ENCODE measurements at regions not wholly inside any gene's neighbourhood (a gene's known extent, or its start where the extent isn't known, plus 50 kb on each side); places are given as distances from the start of the nearest gene placed in this dataset.

GRCh38 chr2:129254718-129255117 is 724.7 kb upstream of the RAB6C start:
- no peak for DNase-seq (ENCODE audit: low read depth in 2 of 2)
- H3K4me3 ChIP-seq (replicated peaks in 1 of 2; ENCODE audit: low read depth in 2 of 2, low read length in 2 of 2) = no peak overlapping the region
- TF ChIP-seq CTCF (IDR thresholded peaks at IDR 0.05; ENCODE audit: low read depth, low read length) = no peak

GRCh38 chr2:129255610-129256313 is 723.7 kb upstream of the RAB6C start:
- TF ChIP-seq CTCF (IDR thresholded peaks at IDR 0.05; ENCODE audit: low read depth, low read length) = no peak
- DNase-seq (ENCODE audit: low read depth in 2 of 2) = no peak

GRCh38 chr2:129256642-129257041 is 722.8 kb upstream of the RAB6C start:
- H3K4me3 ChIP-seq (replicated peaks in 1 of 2; ENCODE audit: low read depth in 2 of 2, low read length in 2 of 2) = no peak overlapping the region
- no peak for DNase-seq (ENCODE audit: low read depth in 2 of 2)
- TF ChIP-seq CTCF (IDR thresholded peaks at IDR 0.05; ENCODE audit: low read depth, low read length) = no peak

More at GRCh38 chr2:129255610-129256313, 723.7 kb upstream of the RAB6C start:
- H3K4me3 ChIP-seq (replicated peaks in 1 of 2; ENCODE audit: low read depth in 2 of 2, low read length in 2 of 2) = no peak overlapping the region

GRCh38 chr2:129262934-129263333 is 716.5 kb upstream of the RAB6C start:
- no peak for DNase-seq (ENCODE audit: low read depth in 2 of 2)
- no peak for TF ChIP-seq CTCF (IDR thresholded peaks at IDR 0.05; ENCODE audit: low read depth, low read length)
- no peak overlapping the region for H3K4me3 ChIP-seq (replicated peaks in 1 of 2; ENCODE audit: low read depth in 2 of 2, low read length in 2 of 2)

- TF ChIP-seq CTCF (IDR thresholded peaks at IDR 0.05; ENCODE audit: low read depth, low read length) = no peak
- H3K4me3 ChIP-seq (replicated peaks in 1 of 2; ENCODE audit: low read depth in 2 of 2, low read length in 2 of 2) = no peak overlapping the region
- no peak for DNase-seq (ENCODE audit: low read depth in 2 of 2)
These were observed 715.5 kb upstream of the RAB6C start for GRCh38 chr2:129263939-129264338.

- DNase-seq (ENCODE audit: low read depth in 2 of 2) = no peak
- H3K4me3 ChIP-seq (replicated peaks in 1 of 2; ENCODE audit: low read depth in 2 of 2, low read length in 2 of 2) = no peak overlapping the region
- TF ChIP-seq CTCF (IDR thresholded peaks at IDR 0.05; ENCODE audit: low read depth, low read length) = no peak
These were observed 711.9 kb upstream of the RAB6C start for GRCh38 chr2:129267559-129267958.
